GM19397 (cell line): ENCODE measurements at regions not wholly inside any gene's neighbourhood (a gene's known extent, or its start where the extent isn't known, plus 50 kb on each side); places are given as distances from the start of the nearest gene placed in this dataset.

Experiments
- ATAC-seq: cut with Tn5 transposase; IDR thresholded peaks from one replicate; pipeline ENCODE4 v1.9.1; 2021; ENCODE audit warnings: mild to moderate bottlenecking, moderate library complexity; ENCODE audit not compliant: unreplicated experiment

GRCh38 chr2:234771176-234771575, 180.6 kb upstream of the SH3BP4 start:
- ATAC-seq: no peak

- ATAC-seq: no peak
Observed at GRCh38 chr2:234770715-234771141, 181.1 kb upstream of the SH3BP4 start.

- no peak for ATAC-seq
Observed at GRCh38 chr2:234770031-234770506, 181.7 kb upstream of the SH3BP4 start.

GRCh38 chr2:234768608-234769196, 183.1 kb upstream of the SH3BP4 start:
- no peak for ATAC-seq

DNA sequence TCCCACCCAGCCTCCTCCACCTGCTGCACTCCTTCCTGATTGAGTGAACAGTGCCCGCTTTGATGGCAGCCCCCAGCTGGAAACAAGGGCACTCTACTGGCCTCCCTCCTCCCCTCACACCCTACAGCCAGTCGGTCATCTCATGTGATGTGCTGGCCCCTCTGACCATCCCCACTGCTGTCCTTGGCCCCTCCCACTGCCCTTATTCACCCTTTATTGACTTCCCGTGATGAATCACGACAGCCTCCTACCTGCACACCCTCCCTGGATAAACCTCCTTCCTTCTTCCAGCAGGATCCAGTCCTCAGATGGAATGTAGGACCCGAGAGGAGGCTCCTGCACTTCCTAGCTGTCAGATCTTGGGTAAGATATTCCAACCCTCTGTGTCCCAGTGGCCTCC, 186.5 kb upstream of the SH3BP4 start:
- no peak for ATAC-seq

DNA sequence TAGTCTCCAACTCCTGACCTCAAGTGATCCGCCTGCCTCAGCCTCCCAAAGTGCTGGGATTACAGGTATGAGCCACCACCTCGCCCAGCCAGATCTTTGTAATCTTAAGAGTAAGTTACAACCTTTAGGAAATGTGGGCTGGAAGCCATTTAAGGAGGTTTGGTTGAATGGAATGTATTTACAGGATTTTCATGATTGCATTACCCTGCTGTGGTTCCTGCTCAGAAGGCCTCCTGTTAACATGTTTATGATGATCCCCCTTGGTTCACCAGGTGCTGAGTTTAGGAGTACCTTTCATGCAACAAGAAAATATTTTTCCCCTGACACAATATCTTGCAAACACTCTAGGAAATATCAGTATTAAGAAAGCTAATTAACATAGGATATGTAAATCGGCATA, 187.4 kb upstream of the SH3BP4 start:
- ATAC-seq: no peak

DNA sequence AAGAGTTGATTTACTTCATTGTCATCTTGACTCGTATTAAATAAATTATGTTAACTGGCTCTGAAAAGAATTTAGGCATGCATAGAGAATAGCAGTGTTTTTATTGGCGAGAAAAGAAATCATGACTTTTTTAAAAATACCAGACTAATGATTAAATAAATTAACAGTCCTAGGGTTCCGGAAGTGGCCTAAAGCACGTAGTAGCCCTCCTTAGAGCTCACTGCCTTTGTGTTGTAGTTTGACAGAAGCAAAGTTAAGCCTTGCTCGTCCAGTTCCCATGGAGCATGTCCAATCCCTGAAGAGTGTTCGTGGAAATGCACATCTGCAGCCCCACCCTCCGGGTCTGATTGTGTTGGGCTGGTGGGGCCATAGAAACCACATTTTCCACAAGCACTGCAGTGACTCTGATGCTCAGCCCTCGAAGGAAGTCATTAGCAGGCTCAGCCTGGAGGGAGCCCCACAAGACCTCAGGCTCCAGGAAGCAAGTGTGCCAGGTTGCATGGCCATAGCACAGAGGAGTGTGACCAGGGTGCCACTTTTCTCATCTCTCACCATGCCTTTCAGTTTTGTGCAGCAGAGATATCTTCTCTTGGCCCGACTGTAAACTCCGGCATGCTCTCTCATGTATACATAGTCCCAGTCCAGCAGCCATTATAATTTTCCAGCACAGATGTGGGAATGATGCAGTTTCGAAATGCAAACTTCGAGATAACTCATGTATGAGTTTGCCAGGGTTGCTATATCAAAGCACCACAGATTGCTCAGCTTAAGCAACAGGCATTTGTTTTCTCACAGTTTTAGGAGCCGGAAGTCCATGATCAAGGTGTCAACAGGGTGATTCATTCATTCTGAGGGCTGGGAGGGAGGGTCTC, 188.6 kb upstream of the SH3BP4 start:
- ATAC-seq: no peak

DNA sequence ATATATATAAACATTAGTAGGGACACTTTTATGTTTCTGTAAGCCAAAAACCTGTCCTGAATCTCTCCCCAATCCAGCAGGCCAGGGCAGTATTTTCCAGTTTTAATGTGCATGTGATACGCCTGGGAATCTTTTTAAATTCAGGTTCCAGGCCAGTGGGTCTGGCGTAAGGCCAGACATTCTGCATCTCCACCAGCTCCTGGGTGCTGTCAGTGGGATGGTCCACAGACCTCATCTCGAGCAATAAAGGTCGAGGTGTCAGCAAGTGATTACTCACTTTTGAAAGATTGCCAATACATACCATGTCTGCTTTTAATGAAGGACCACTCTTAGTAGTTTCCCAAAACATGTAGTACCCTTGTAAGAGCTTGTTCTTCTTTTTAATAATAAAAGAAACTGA, 189.9 kb upstream of the SH3BP4 start:
- no peak for ATAC-seq

- ATAC-seq: no peak
Observed at GRCh38 chr2:234754126-234754525, 197.7 kb upstream of the SH3BP4 start.

- no peak for ATAC-seq
Observed at GRCh38 chr2:234753701-234754100, 198.1 kb upstream of the SH3BP4 start.

DNA sequence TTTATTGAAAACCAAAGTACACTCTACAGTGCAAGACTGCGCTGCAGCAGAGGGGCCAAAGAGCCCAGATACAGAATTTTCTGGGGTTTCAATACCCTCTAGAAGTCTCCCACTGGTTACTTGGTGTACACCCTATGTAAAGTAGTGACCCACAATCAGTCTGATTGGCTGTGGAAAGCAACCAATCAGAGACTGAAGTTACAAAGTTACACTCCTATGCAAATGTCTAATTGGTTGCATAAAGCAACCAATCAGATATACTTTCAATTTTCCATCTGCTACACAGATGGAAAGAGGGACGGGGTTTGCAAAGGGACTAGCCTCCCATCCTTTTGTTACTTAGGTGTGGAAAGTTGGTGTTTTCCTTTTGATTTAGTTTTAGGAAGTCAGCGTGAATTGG, 198.9 kb upstream of the SH3BP4 start:
- no peak for ATAC-seq

DNA sequence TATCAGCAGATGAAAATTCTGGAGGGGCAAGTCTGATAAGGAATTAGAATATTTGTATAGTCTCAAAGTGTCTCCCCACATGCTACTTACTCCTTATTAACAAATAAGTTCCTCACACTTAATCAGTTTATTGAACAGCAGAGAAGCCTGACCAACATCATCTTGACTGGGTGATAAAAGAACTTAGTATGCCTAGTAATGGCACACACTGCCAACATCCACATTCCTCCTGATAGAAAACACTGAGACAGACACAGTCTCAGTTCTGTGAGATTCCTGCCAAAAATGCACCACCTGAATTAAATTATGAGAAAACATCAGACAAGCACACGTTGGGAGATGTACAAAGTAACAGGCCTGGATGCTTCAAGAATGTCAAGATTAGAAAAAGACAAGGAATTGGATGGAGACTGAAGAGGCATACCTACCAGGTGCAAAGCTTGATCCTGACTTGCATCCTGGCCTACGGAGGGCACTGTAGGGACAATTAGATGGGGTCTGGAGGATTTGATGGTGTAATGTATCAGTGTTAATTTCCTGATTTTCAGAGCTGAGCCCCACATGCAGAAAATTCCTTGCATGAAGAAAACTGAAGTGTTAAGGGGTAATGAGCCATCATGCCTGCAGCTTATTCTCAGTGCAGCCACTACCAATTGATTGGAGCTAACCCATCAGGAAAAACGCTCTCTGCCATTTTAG, 200.4 kb upstream of the SH3BP4 start:
- no peak for ATAC-seq

GRCh38 chr2:234747833-234748559, 203.8 kb upstream of the SH3BP4 start:
- no peak for ATAC-seq

GRCh38 chr2:234747032-234747431, 204.8 kb upstream of the SH3BP4 start:
- no peak for ATAC-seq

DNA sequence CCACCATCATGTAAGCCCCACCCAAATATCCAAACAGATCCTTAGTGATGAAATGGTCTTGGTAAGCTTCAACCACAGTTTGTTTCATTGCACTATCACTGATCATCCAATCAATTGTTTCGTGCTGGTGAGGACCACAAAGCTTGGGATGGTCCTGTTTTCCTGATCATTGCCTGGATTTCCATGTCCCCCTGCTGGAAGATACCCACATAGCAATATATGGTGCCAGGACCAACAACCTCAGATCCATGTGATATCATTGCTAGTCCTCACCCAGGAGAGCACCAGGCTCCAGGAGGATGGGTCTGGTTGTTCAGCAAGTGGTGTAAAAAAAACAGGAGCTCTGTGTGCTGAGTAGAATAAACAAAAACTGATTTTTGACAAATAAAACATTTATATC, 206.5 kb upstream of the SH3BP4 start:
- no peak for ATAC-seq

- ATAC-seq: no peak
Observed at GRCh38 chr2:234741976-234742375, 209.8 kb upstream of the SH3BP4 start.

DNA sequence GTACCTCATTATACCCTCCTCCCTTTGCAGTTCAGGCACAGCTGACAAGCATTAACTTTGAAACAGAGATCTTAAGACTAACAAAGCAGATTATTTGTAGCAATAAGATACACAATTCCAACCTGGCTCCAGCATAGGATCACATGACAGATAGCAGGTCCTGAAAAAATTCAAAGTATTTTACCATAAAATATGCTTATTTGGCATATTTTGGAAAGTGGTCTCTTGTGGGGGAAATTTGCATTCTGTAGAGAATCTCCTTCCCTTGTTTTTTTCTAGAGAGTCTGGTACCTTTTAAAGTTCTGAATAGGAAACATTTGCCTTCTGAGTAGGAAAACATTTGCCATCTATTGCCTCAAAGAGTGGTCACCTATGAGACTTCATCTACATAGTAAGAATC, 212.8 kb upstream of the SH3BP4 start:
- ATAC-seq: no peak

GRCh38 chr2:234735829-234736228, 216.0 kb upstream of the SH3BP4 start:
- no peak for ATAC-seq

- no peak for ATAC-seq
Observed at GRCh38 chr2:234733795-234734600, 217.8 kb upstream of the SH3BP4 start.

GRCh38 chr2:234733093-234733489, 218.7 kb upstream of the SH3BP4 start:
- ATAC-seq: no peak
